ENCODE measurements at regions not wholly inside any gene's neighbourhood (a gene's known extent, or its start where the extent isn't known, plus 50 kb on each side); places are given as distances from the start of the nearest gene placed in this dataset.

DNA sequence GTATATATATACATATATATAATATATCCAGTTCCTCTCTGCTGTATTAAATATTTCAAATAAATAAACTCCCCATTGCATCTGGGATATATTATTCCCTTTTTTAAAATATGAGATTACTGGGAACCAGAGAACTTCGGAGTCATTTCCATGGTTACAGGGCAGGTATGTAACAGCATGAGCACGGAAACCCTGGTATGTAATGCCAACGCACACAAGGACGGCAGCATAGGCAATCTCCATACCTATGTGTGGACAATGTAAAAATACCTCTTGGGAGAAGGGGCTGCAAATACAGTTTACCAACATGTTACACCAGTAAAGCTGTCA lies 62.8 kb downstream of the NUDT10 start:
- no peak for TF ChIP-seq EZH2 (IDR thresholded peaks at IDR 0.05; ENCODE audit: borderline replicate concordance, low read depth, low read length, poor library complexity, severe bottlenecking)
- TF ChIP-seq, protein P1, sequence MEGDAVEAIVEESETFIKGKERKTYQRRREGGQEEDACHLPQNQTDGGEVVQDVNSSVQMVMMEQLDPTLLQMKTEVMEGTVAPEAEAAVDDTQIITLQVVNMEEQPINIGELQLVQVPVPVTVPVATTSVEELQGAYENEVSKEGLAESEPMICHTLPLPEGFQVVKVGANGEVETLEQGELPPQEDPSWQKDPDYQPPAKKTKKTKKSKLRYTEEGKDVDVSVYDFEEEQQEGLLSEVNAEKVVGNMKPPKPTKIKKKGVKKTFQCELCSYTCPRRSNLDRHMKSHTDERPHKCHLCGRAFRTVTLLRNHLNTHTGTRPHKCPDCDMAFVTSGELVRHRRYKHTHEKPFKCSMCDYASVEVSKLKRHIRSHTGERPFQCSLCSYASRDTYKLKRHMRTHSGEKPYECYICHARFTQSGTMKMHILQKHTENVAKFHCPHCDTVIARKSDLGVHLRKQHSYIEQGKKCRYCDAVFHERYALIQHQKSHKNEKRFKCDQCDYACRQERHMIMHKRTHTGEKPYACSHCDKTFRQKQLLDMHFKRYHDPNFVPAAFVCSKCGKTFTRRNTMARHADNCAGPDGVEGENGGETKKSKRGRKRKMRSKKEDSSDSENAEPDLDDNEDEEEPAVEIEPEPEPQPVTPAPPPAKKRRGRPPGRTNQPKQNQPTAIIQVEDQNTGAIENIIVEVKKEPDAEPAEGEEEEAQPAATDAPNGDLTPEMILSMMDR (conservative IDR thresholded peaks at IDR 0.05; ENCODE audit: low read depth, low read length): no peak; the same call in 1 of the 2 replicates
